Stomach (tissue), 8 donors: ENCODE measurements at regions not wholly inside any gene's neighbourhood (a gene's known extent, or its start where the extent isn't known, plus 50 kb on each side); places are given as distances from the start of the nearest gene placed in this dataset.
"Not testable (repeated sequence)": the region's sequence is repeated elsewhere in the genome, so short reads cannot be mapped to it uniquely, and the experiment has no call there.

Experiments used
- DNase-seq, 2 donors: peaks; one replicate each; pipeline versions ENCODE4 v3.0.0 to v3.0.0-alpha.2; 2013 to 2019
- H3K27ac ChIP-seq, 5 donors: fragments of 200-600 bp in 4 of 5; sonication (generic) in 4 of 5; one replicate each; pipeline ENCODE4 v1.5.1; 2013 to 2019; ENCODE audit warnings: mild to moderate bottlenecking in 1 of 5, moderate library complexity in 1 of 5
- H3K27me3 ChIP-seq, 3 donors: fragments of 200-600 bp; sonication (generic); one replicate each; pipeline ENCODE4 v1.5.1; 2017 to 2019; ENCODE audit warnings: mixed run types in 1 of 3
- H3K36me3 ChIP-seq, 4 donors: fragments of 200-600 bp; sonication (generic); 1 replicate in 3 of 4; 2 replicates in 1 of 4; pipeline ENCODE4 v1.5.1; 2016 to 2019
- H3K4me1 ChIP-seq, 4 donors: fragments of 200-600 bp; sonication (generic); one replicate each; pipeline ENCODE4 v1.5.1; 2016 to 2019
- H3K4me3 ChIP-seq, 4 donors: fragments of 200-600 bp; sonication (generic) in 3 of 4; one replicate each; pipeline ENCODE4 v1.5.1; 2016 to 2019; ENCODE audit warnings: mild to moderate bottlenecking in 1 of 4
- H3K9me3 ChIP-seq, 4 donors: fragments of 200-600 bp; sonication (generic); one replicate each; pipeline ENCODE4 v1.5.1; 2016 to 2019
- CTCF ChIP-seq, 7 experiments: fragments of 450-650 bp in 4 of 7; fragments of 200-600 bp in 3 of 7; sonication (generic) in 3 of 7; IDR thresholded peaks; one replicate each; pipeline ENCODE4 v1.5.1; 2016 to 2019; ENCODE audit warnings: antibody characterized with exemption in 7 of 7, control low read depth in 2 of 7, mild to moderate bottlenecking in 1 of 7
- WGBS, 5 donors: extraction: QIAGEN DNeasy Blood & Tissue Kit in 3 of 5; methylation state at CpG; one replicate each; pipeline versions ENCODE4 v1.1.5 to v1.1.7; 2013 to 2018; 5-methylcytosine and 5-hydroxymethylcytosine counted together
- intact Hi-C: fragments of 100-400 bp; cut with DNase I; formaldehyde crosslinking; loops from one replicate; pipeline ENCODE4 v1.15.1; 2023; ENCODE audit warnings: low total_unique reads
- donor health status: healthy with polysubstance abuse.
- donor health status: Bipolar disorder and iron deficiency.
- donor health status: healthy.

- H3K4me3 ChIP-seq, H3K27ac ChIP-seq, H3K36me3 ChIP-seq, H3K4me1 ChIP-seq, H3K9me3 ChIP-seq, H3K27me3 ChIP-seq, intact Hi-C loops, DNase-seq: not testable (repeated sequence)
- 57 to 78% (median 64%) methylated on average over 3 to 5 of the region's 6 CpGs for WGBS, 5 donors
These were observed 473.3 kb downstream of the SPATA31A6 start for GRCh38 chr9:42656789-42657188.

- WGBS, 5 donors = no CpG with 5 or more reads among the region's 10 CpGs
- H3K4me1 ChIP-seq, H3K4me3 ChIP-seq, H3K9me3 ChIP-seq, H3K27me3 ChIP-seq, H3K36me3 ChIP-seq, H3K27ac ChIP-seq, intact Hi-C loops, DNase-seq: not testable (repeated sequence)
These were observed 474.0 kb downstream of the SPATA31A6 start for GRCh38 chr9:42657496-42657895.

DNA sequence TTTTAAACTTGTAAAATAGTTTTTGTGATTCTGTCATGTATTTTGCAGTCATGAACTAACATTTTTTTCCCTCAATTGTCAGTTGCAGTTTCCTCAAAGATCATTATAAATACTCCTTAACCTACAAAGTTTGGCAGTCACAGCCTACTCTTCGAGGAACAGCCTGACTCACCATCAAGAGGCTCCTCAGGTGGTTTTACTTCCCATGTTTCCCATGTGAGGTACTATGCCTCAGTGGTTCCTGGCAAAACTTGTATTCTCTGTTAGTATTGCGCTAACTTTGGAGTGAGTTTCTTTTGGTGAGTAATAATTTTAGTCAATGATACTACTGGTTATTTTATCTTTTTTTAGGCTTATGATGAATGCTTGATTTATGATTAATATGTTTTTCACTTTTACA is 513.7 kb downstream of the SPATA31A6 start:
- H3K4me3 ChIP-seq, H3K4me1 ChIP-seq, H3K27ac ChIP-seq, H3K36me3 ChIP-seq, DNase-seq, intact Hi-C loops, H3K27me3 ChIP-seq, H3K9me3 ChIP-seq: not testable (repeated sequence)
- WGBS, 5 donors = 75% methylated on average over 2 of the region's 2 CpGs; no CpG with 5 or more reads in 4 of the 5 donors

DNA sequence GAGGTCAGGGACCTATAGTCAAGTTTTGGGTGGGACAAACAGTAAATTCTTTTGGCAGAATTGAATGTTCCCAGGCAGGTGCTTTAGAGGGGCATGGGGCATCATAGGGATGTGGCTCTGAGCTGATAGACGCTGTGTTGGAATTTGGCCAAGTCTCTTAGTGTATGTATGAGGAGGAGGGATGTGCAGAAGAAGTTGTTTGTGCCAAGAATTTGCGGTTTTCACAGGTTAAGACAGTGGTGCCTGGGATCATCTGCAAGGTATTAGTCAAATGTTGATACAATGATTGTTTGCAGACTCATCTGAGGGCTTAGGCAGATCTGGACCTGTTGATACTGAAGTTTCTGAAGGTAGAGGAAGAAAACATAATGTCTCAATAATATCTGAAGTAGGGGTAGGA is 519.4 kb downstream of the SPATA31A6 start:
- intact Hi-C loops, H3K27me3 ChIP-seq, H3K4me1 ChIP-seq, H3K27ac ChIP-seq, DNase-seq, H3K4me3 ChIP-seq, H3K36me3 ChIP-seq, H3K9me3 ChIP-seq: not testable (repeated sequence)
- 78% methylated on average over 2 of the region's 2 CpGs; no CpG with 5 or more reads in 4 of the 5 donors for WGBS, 5 donors

- H3K4me3 ChIP-seq = peak overlapping the region in 1 of 4 donors; percentile 28
- H3K9me3 ChIP-seq, DNase-seq, intact Hi-C loops, H3K27me3 ChIP-seq, H3K27ac ChIP-seq, H3K36me3 ChIP-seq, H3K4me1 ChIP-seq: not testable (repeated sequence)
- WGBS, 5 donors = 0 to 66% methylated on average over 3 to 18 of the region's 49 CpGs; no CpG with 5 or more reads in 3 of the 5 donors
These were observed 541.7 kb downstream of the SPATA31A6 start for GRCh38 chr9:42724841-42725835.

DNA sequence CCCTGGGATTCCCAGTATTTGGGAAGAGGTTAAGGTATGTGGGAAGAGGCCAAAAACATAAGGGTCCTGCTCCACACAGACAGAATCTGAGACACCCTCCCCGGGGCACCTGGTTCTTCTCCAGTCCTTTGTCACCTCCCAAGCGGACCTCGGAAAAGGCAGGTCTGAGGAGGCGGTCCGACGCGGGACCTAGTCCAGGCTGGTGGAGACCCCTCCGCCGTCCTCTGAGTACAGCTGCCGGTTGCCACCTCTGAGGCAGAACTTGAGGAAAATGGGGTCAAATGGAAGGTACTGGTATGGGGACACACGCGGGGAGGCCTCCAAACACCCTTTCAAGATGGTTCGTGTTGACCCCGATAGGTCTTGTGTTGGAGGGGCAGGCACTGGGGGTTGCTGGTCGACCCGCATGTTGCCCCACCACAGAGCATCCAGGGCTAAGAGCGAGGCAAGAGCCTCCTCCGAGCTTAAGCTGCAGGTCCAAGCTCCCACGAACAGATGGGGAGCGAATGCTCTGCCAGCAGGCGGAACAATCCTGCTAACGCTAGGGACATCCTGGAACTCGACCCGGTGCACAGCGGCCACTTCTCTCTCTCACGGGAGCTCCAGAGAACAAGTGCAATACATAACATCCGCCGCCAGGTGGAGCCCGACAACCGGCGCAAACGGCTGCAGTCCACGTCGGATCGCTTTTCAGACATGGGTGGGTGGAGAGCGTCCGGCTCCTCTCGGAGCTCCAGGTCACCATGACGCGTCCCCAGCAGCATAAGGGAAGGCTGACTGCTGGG is 559.8 kb downstream of the SPATA31A6 start:
- H3K4me1 ChIP-seq, H3K36me3 ChIP-seq, H3K9me3 ChIP-seq, intact Hi-C loops, H3K27me3 ChIP-seq, H3K27ac ChIP-seq: not testable (repeated sequence)
- WGBS, 5 donors = 38 to 45% (median 43%) methylated on average over 12 to 40 of the region's 40 CpGs
- peak in 4 of 7 experiments; percentile 27 to 64 (median 58) for TF ChIP-seq CTCF (IDR thresholded peaks at IDR 0.05)
- peak; percentile 58 to 78 for DNase-seq
- H3K4me3 ChIP-seq = peak overlapping the region in 1 of 4 donors; percentile 11

GRCh38 chr9:42757251-42757650 is 573.8 kb downstream of the SPATA31A6 start:
- H3K9me3 ChIP-seq, H3K36me3 ChIP-seq, H3K4me3 ChIP-seq, DNase-seq, H3K27me3 ChIP-seq, H3K27ac ChIP-seq, intact Hi-C loops, H3K4me1 ChIP-seq: not testable (repeated sequence)
- WGBS, 5 donors = 74 to 85% (median 82%) methylated on average over 2 of the region's 2 CpGs

GRCh38 chr9:42759320-42759719 is 575.9 kb downstream of the SPATA31A6 start:
- H3K27ac ChIP-seq, H3K27me3 ChIP-seq, H3K36me3 ChIP-seq, DNase-seq, H3K9me3 ChIP-seq, H3K4me1 ChIP-seq, H3K4me3 ChIP-seq, intact Hi-C loops: not testable (repeated sequence)
- WGBS, 5 donors = 17 to 34% (median 29%) methylated on average over 4 to 5 of the region's 5 CpGs

DNA sequence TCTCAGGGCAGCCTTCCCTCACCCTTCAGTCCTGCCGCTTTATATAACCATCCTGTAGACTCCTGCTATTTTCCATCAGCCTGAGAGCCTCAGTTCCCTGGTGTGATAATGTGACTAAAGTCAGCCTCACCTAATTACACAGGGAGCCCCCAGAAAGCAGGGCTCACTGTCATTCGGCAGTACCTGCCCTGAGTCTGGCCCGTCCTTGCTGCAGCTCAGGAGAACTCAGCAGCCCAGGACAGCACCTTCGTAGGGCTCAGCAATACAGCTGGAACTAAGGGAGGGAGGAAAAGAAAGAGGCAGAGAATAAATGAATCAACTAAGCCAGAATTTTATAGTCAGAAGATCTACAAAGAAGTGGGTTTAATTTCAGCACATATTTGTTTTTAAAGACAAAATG is 598.7 kb downstream of the SPATA31A6 start:
- H3K9me3 ChIP-seq, H3K27ac ChIP-seq, H3K27me3 ChIP-seq, H3K36me3 ChIP-seq, H3K4me1 ChIP-seq, H3K4me3 ChIP-seq, DNase-seq, intact Hi-C loops: not testable (repeated sequence)
- WGBS, 5 donors = 50 to 70% (median 65%) methylated on average over 3 to 4 of the region's 4 CpGs

GRCh38 chr9:42792725-42793124 is 609.3 kb downstream of the SPATA31A6 start:
- H3K27me3 ChIP-seq, H3K4me1 ChIP-seq, DNase-seq, H3K9me3 ChIP-seq, intact Hi-C loops, H3K36me3 ChIP-seq, H3K4me3 ChIP-seq, H3K27ac ChIP-seq: not testable (repeated sequence)
- 45 to 69% (median 67%) methylated on average over 16 of the region's 16 CpGs for WGBS, 5 donors

DNA sequence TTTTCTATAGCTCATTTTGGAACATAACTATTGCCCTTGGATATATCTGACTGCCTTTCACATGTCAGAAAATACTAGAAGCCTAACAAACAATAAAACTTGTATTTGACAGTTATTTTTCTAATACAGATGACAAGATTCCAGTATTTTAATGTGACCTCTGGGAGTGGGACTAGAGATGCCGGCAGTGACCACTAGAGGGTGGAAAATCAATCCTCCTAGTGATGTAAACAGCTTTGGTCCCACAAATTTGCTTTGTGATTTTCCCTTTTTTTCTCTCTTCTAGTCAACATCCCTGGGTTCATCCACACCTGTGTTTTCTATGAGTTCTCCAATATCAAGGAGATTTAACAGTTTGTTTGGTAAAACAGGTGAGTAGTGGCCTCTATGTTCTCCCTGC is 615.1 kb downstream of the SPATA31A6 start:
- H3K27me3 ChIP-seq, intact Hi-C loops, H3K4me3 ChIP-seq, DNase-seq, H3K4me1 ChIP-seq, H3K27ac ChIP-seq, H3K36me3 ChIP-seq, H3K9me3 ChIP-seq: not testable (repeated sequence)
- WGBS, 5 donors = 4 to 30% (median 13%) methylated on average over 1 of the region's 1 CpG
